Peyer's patch (tissue), 4 donors: ENCODE measurements at regions not wholly inside any gene's neighbourhood (a gene's known extent, or its start where the extent isn't known, plus 50 kb on each side); places are given as distances from the start of the nearest gene placed in this dataset.

Experiments used
- CTCF ChIP-seq, 6 experiments: fragments of 450-650 bp in 4 of 6; fragments of 200-600 bp in 2 of 6; sonication (generic) in 1 of 6; IDR thresholded peaks; one replicate each; pipeline ENCODE4 v1.5.1; 2017 to 2019; ENCODE audit warnings: antibody characterized with exemption in 6 of 6, mild to moderate bottlenecking in 3 of 6, moderate library complexity in 1 of 6
- POLR2A ChIP-seq, 2 donors: fragments of 450-650 bp; IDR thresholded peaks; one replicate each; pipeline ENCODE4 v1.5.1; 2017; ENCODE audit warnings: antibody characterized with exemption in 2 of 2, mild to moderate bottlenecking in 2 of 2, moderate library complexity in 2 of 2

- TF ChIP-seq CTCF (IDR thresholded peaks at IDR 0.05) (no peak), POLR2A (IDR thresholded peaks at IDR 0.05) (no peak)
Measured at GRCh38 chr15:69735121-69735520, 282.5 kb downstream of the RPLP1 start.
